SU-DHL-6 (cell line): ENCODE measurements at regions not wholly inside any gene's neighbourhood (a gene's known extent, or its start where the extent isn't known, plus 50 kb on each side); places are given as distances from the start of the nearest gene placed in this dataset.

Source experiments
- H2AFZ ChIP-seq: fragments of 200-600 bp; sonication (generic); 2 replicates; pipeline ENCODE4 v1.6.1; 2014; ENCODE audit warnings: low read depth, mild to moderate bottlenecking, moderate library complexity, mixed read lengths, antibody characterized with exemption, low read length; ENCODE audit not compliant: severe bottlenecking
- H3F3A ChIP-seq: fragments of 200-600 bp; shearing (Covaris generic); 2 replicates; pipeline ENCODE4 v1.6.0; 2016; ENCODE audit warnings: antibody characterized with exemption, mild to moderate bottlenecking; ENCODE audit not compliant: insufficient read depth
- H3K27ac ChIP-seq: fragments of 200-600 bp; sonication (generic); 2 replicates; pipeline ENCODE4 v1.5.1; 2016; ENCODE audit warnings: low read depth, mild to moderate bottlenecking, low read length, moderate library complexity, mixed read lengths
- H3K27me3 ChIP-seq: fragments of 200-600 bp; sonication (generic), shearing (Covaris generic); 2 replicates; pipeline ENCODE4 v1.6.0; 2014; ENCODE audit warnings: mild to moderate bottlenecking, low read length
- H3K36me3 ChIP-seq: fragments of 200-600 bp; sonication (generic); 2 replicates; pipeline ENCODE4 v1.6.1; 2014; ENCODE audit warnings: mild to moderate bottlenecking, low read length, mixed read lengths
- H3K4me2 ChIP-seq: fragments of 300-600, 200-600 bp; shearing (Covaris generic), sonication (generic); 2 replicates; pipeline ENCODE4 v1.6.0; 2014; ENCODE audit warnings: low read length, low read depth, mild to moderate bottlenecking; ENCODE audit not compliant: poor library complexity, severe bottlenecking
- H3K4me3 ChIP-seq: fragments of 200-600 bp; sonication (generic); 2 replicates; pipeline ENCODE4 v1.5.1; 2014; ENCODE audit warnings: antibody characterized with exemption, low read length, mild to moderate bottlenecking, mixed read lengths; ENCODE audit not compliant: insufficient read depth, poor library complexity, severe bottlenecking
- H3K79me2 ChIP-seq: fragments of 200-600 bp; sonication (generic); 2 replicates; pipeline ENCODE4 v1.6.1; 2014; ENCODE audit warnings: mild to moderate bottlenecking, low read length, moderate library complexity; ENCODE audit not compliant: insufficient read depth
- H3K9ac ChIP-seq: fragments of 200-600 bp; sonication (generic); 2 replicates; pipeline ENCODE4 v1.7.0; 2014; ENCODE audit warnings: mild to moderate bottlenecking, low read length
- H3K9me2 ChIP-seq: fragments of 200-600 bp; sonication (generic); replicated peaks from 2 replicates; pipeline ENCODE4 v1.6.1; 2014; ENCODE audit warnings: low read length; ENCODE audit not compliant: insufficient read depth
- H3K9me3 ChIP-seq: fragments of 200-600 bp; sonication (generic); 2 replicates; pipeline ENCODE4 v1.6.1; 2014; ENCODE audit warnings: low read length, mixed read lengths; ENCODE audit not compliant: insufficient read depth
- H4K20me1 ChIP-seq: fragments of 200-600 bp; sonication (generic); 2 replicates; pipeline ENCODE4 v1.6.1; 2014; ENCODE audit warnings: low read depth, mild to moderate bottlenecking, antibody characterized with exemption, low read length, moderate library complexity, mixed read lengths
- CTCF ChIP-seq: fragments of 200-600 bp; sonication (generic); IDR thresholded peaks from one replicate; pipeline ENCODE4 v1.5.1; 2017; ENCODE audit warnings: antibody characterized with exemption, mild to moderate bottlenecking, low read length, moderate library complexity; ENCODE audit not compliant: insufficient read depth, poor library complexity, severe bottlenecking
- EZH2phosphoT487 ChIP-seq: fragments of 200-600 bp; sonication (generic), shearing (Covaris generic); conservative IDR thresholded peaks from 2 replicates; pipeline ENCODE4 v1.6.1; 2018; ENCODE audit warnings: mild to moderate bottlenecking, antibody characterized with exemption, low read length, moderate library complexity, mixed read lengths

- H3K9ac ChIP-seq: no peak overlapping the region
- no peaks in the 10 kb centered on the region for H3K36me3 ChIP-seq
- TF ChIP-seq CTCF (no peak), EZH2phosphoT487 (no peak)
- no peak overlapping the region for H3K4me2 ChIP-seq
- no peaks in the 10 kb centered on the region for H3K9me2 ChIP-seq
- H3F3A ChIP-seq: no peaks in the 10 kb centered on the region
- H3K4me3 ChIP-seq: no peak overlapping the region
- H3K9me3 ChIP-seq: no peaks in the 10 kb centered on the region
- H3K27ac ChIP-seq: no peak overlapping the region
- H3K27me3 ChIP-seq: no peaks in the 10 kb centered on the region
- H4K20me1 ChIP-seq: no peaks in the 10 kb centered on the region
- H3K79me2 ChIP-seq: no peaks in the 10 kb centered on the region
- H2AFZ ChIP-seq: no peak overlapping the region
Observed at GRCh38 chr7:26066736-26067135, 85.3 kb upstream of the NFE2L3 start.

- Histone ChIP-seq H3K4me3 (no peak overlapping the region), H3K9ac (no peak overlapping the region), H3K4me2 (no peak overlapping the region), H2AFZ (no peak overlapping the region), H3K79me2 (no peaks in the 10 kb centered on the region), H3K36me3 (no peaks in the 10 kb centered on the region), H3K27ac (no peak overlapping the region), H3F3A (no peaks in the 10 kb centered on the region), H3K9me3 (no peaks in the 10 kb centered on the region), H4K20me1 (no peaks in the 10 kb centered on the region), H3K27me3 (no peaks in the 10 kb centered on the region), H3K9me2 (no peaks in the 10 kb centered on the region)
- TF ChIP-seq CTCF (no peak), EZH2phosphoT487 (no peak)
Observed at GRCh38 chr7:26070290-26070689, 81.7 kb upstream of the NFE2L3 start.

- Histone ChIP-seq H3K36me3 (no peaks in the 10 kb centered on the region), H3K79me2 (no peaks in the 10 kb centered on the region), H3K27ac (no peak overlapping the region), H3K4me2 (no peak overlapping the region), H3K4me3 (no peak overlapping the region), H3K9ac (no peak overlapping the region), H2AFZ (no peak overlapping the region), H3K9me3 (no peaks in the 10 kb centered on the region), H3K9me2 (no peaks in the 10 kb centered on the region), H4K20me1 (no peaks in the 10 kb centered on the region), H3K27me3 (no peaks in the 10 kb centered on the region), H3F3A (no peaks in the 10 kb centered on the region)
- no peak for TF ChIP-seq EZH2phosphoT487
- TF ChIP-seq CTCF: no peak
Observed at GRCh38 chr7:26071622-26072456, 80.2 kb upstream of the NFE2L3 start.
